HFFc6 (cell line): ENCODE measurements at regions not wholly inside any gene's neighbourhood (a gene's known extent, or its start where the extent isn't known, plus 50 kb on each side); places are given as distances from the start of the nearest gene placed in this dataset.

Source experiments
- DNase-seq: peaks from one replicate; pipeline ENCODE4 v3.0.0-alpha.2; 2018
- H3K27ac Mint-ChIP-seq: 2 replicates; pipeline ENCODE4 v1.8.0; 2020; ENCODE audit warnings: mild to moderate bottlenecking, mixed read lengths
- H3K27me3 Mint-ChIP-seq: 2 replicates; pipeline ENCODE4 v1.8.0; 2021; ENCODE audit warnings: mild to moderate bottlenecking, moderate library complexity, mixed read lengths; ENCODE audit not compliant: insufficient read depth
- H3K36me3 Mint-ChIP-seq: 2 replicates; pipeline ENCODE4 v1.8.0; 2021; ENCODE audit warnings: low read depth, mixed read lengths
- H3K4me1 Mint-ChIP-seq: 2 replicates; pipeline ENCODE4 v1.8.0; 2020; ENCODE audit warnings: low read depth, mixed read lengths
- H3K4me3 Mint-ChIP-seq: 2 replicates; pipeline ENCODE4 v1.8.0; 2020; ENCODE audit warnings: mild to moderate bottlenecking, moderate library complexity, mixed read lengths
- H3K9me3 Mint-ChIP-seq: 2 replicates; pipeline ENCODE4 v1.8.0; 2020; ENCODE audit warnings: mild to moderate bottlenecking, mixed read lengths
- CTCF ChIP-seq: fragments of 200-600 bp; sonication (generic); IDR thresholded peaks from 2 replicates; pipeline ENCODE4 v1.5.0; 2021; ENCODE audit warnings: antibody characterized with exemption, mild to moderate bottlenecking

GRCh38 chr6:163665464-163665863, 250.9 kb downstream of the QKI start:
- no peak overlapping the region for H3K4me3 Mint-ChIP-seq
- H3K27me3 Mint-ChIP-seq, result peaks cover 8% of the 10 kb centered on the region
- no peak for TF ChIP-seq CTCF
- H3K27ac Mint-ChIP-seq, result no peak overlapping the region
- H3K9me3 Mint-ChIP-seq, result no peaks in the 10 kb centered on the region; the same call in 1 of the 2 replicates
- DNase-seq, result no peak
- H3K4me1 Mint-ChIP-seq, result no peaks in the 10 kb centered on the region
- H3K36me3 Mint-ChIP-seq, result no peaks in the 10 kb centered on the region

GRCh38 chr6:163663575-163663974, 249.1 kb downstream of the QKI start:
- Mint-ChIP-seq H3K4me3 (no peak overlapping the region), H3K36me3 (no peaks in the 10 kb centered on the region), H3K27ac (no peak overlapping the region)

GRCh38 chr6:163662604-163663225, 248.2 kb downstream of the QKI start:
- Mint-ChIP-seq H3K27me3 (peaks cover 13% of the 10 kb centered on the region), H3K27ac (no peak overlapping the region), H3K36me3 (no peaks in the 10 kb centered on the region), H3K4me1 (no peaks in the 10 kb centered on the region), H3K4me3 (no peak overlapping the region), H3K9me3 (no peaks in the 10 kb centered on the region; the same call in 1 of the 2 replicates)
- TF ChIP-seq CTCF, result no peak
- DNase-seq, result no peak

More at GRCh38 chr6:163663575-163663974, 249.1 kb downstream of the QKI start:
- peaks cover 13% of the 10 kb centered on the region for H3K27me3 Mint-ChIP-seq
- no peaks in the 10 kb centered on the region; the same call in 1 of the 2 replicates for H3K9me3 Mint-ChIP-seq
- DNase-seq, result no peak
- H3K4me1 Mint-ChIP-seq, result no peaks in the 10 kb centered on the region
- TF ChIP-seq CTCF, result no peak

GRCh38 chr6:163661272-163661671, 246.8 kb downstream of the QKI start:
- Mint-ChIP-seq H3K27ac (no peak overlapping the region), H3K36me3 (no peaks in the 10 kb centered on the region), H3K4me3 (no peak overlapping the region), H3K27me3 (peaks cover 11% of the 10 kb centered on the region), H3K4me1 (no peaks in the 10 kb centered on the region), H3K9me3 (no peaks in the 10 kb centered on the region)
- no peak for TF ChIP-seq CTCF
- DNase-seq, result no peak

GRCh38 chr6:163659803-163660202, 245.3 kb downstream of the QKI start:
- Mint-ChIP-seq H3K27me3 (peaks cover 14% of the 10 kb centered on the region), H3K9me3 (no peaks in the 10 kb centered on the region), H3K4me1 (no peaks in the 10 kb centered on the region), H3K36me3 (no peaks in the 10 kb centered on the region), H3K4me3 (no peak overlapping the region), H3K27ac (no peak overlapping the region)
- no peak for TF ChIP-seq CTCF
- no peak for DNase-seq
